ENCODE measurements at regions not wholly inside any gene's neighbourhood (a gene's known extent, or its start where the extent isn't known, plus 50 kb on each side); places are given as distances from the start of the nearest gene placed in this dataset.
"Not testable (repeated sequence)": the region's sequence is repeated elsewhere in the genome, so short reads cannot be mapped to it uniquely, and the experiment has no call there.

GRCh38 chr16:29298997-29299396 lies 107.5 kb downstream of the NPIPB11 start:
- TF ChIP-seq CTCF (conservative IDR thresholded peaks at IDR 0.05; ENCODE audit: low read length); EZH2phosphoT487 (IDR thresholded peaks at IDR 0.05; ENCODE audit: borderline replicate concordance): not testable (repeated sequence)

All from Loucy (cell line).